OCI-LY7 (cell line): ENCODE measurements at regions not wholly inside any gene's neighbourhood (a gene's known extent, or its start where the extent isn't known, plus 50 kb on each side); places are given as distances from the start of the nearest gene placed in this dataset.

Experiments used
- BruUV-seq: library from RNA; stranded (reverse); fragments of 400-500 nt; replicated peaks from 2 replicates; lab custom pipeline; 2021; lab: Mats Ljungman, UMichigan
- CTCF ChIA-PET: fragments of 300-600 bp; sonication (Branson Sonifier 250); formaldehyde crosslinking; loops from one replicate; lab custom pipeline; 2022; ENCODE audit warnings: antibody characterized with exemption; ENCODE audit not compliant: unreplicated experiment; lab: Charles Lee
- POLR2A ChIA-PET: fragments of 300-600 bp; sonication (Branson Sonifier 250); formaldehyde crosslinking; loops from one replicate; lab custom pipeline; 2022; ENCODE audit warnings: antibody characterized with exemption; lab: Charles Lee
- DNase-seq: peaks from one replicate; pipeline ENCODE4 v3.0.0-alpha.2; 2015; ENCODE audit warnings: low spot score
- H2AFZ ChIP-seq: fragments of 200-600 bp; sonication (generic), shearing (Covaris generic); 2 replicates; pipeline ENCODE4 v1.6.1; 2014; ENCODE audit warnings: mild to moderate bottlenecking, antibody characterized with exemption, low read length, moderate library complexity
- H3K27ac ChIP-seq: fragments of 200-600 bp; sonication (generic); 2 replicates; pipeline ENCODE4 v1.5.1; 2014; ENCODE audit warnings: mixed run types, low read depth, mild to moderate bottlenecking, moderate library complexity, low read length, inconsistent platforms; ENCODE audit not compliant: poor library complexity, severe bottlenecking
- H3K36me3 ChIP-seq: fragments of 200-600 bp; sonication (generic); 2 replicates; pipeline ENCODE4 v1.6.1; 2014; ENCODE audit warnings: mild to moderate bottlenecking, antibody characterized with exemption, low read length, moderate library complexity, mixed read lengths; ENCODE audit not compliant: insufficient read depth
- H3K4me1 ChIP-seq: fragments of 200-600 bp; sonication (generic); 2 replicates; pipeline ENCODE4 v1.5.1; 2014; ENCODE audit warnings: mild to moderate bottlenecking, low read length; ENCODE audit not compliant: insufficient read depth, poor library complexity, severe bottlenecking
- H3K4me2 ChIP-seq: fragments of 200-600 bp; sonication (generic); 2 replicates; pipeline ENCODE4 v1.6.1; 2014; ENCODE audit warnings: mild to moderate bottlenecking, low read length
- H3K4me3 ChIP-seq: fragments of 200-600 bp; sonication (generic); 2 replicates; pipeline ENCODE4 v1.5.1; 2014; ENCODE audit warnings: mild to moderate bottlenecking, low read depth, low read length; ENCODE audit not compliant: poor library complexity, severe bottlenecking
- H3K79me2 ChIP-seq: fragments of 200-600 bp; sonication (generic); 2 replicates; pipeline ENCODE4 v1.6.1; 2016; ENCODE audit warnings: low read depth, mild to moderate bottlenecking, low read length, moderate library complexity, mixed read lengths; ENCODE audit not compliant: insufficient read depth
- H3K9me2 ChIP-seq: fragments of 200-600 bp; sonication (generic); 2 replicates; pipeline ENCODE4 v1.6.1; 2016; ENCODE audit warnings: mild to moderate bottlenecking, low read length, mixed read lengths; ENCODE audit not compliant: insufficient read depth
- H3K9me3 ChIP-seq: fragments of 200-600 bp; sonication (generic); 2 replicates; pipeline ENCODE4 v1.6.1; 2014; ENCODE audit warnings: mild to moderate bottlenecking, mixed run types, low read length, mixed read lengths
- H4K20me1 ChIP-seq: fragments of 200-600 bp; sonication (generic); 2 replicates; pipeline ENCODE4 v1.6.1; 2014; ENCODE audit warnings: mild to moderate bottlenecking, antibody characterized with exemption, low read length, moderate library complexity, mixed read lengths; ENCODE audit not compliant: insufficient read depth
- EZH2phosphoT487 ChIP-seq: fragments of 200-600 bp; sonication (generic); IDR thresholded peaks from 2 replicates; pipeline ENCODE4 v1.6.1; 2018; ENCODE audit warnings: low read depth, borderline replicate concordance, mild to moderate bottlenecking, mixed run types, antibody characterized with exemption, low read length, moderate library complexity, mixed read lengths
- intact Hi-C: fragments of 100-400 bp; cut with micrococcal nuclease; formaldehyde crosslinking; loops from one replicate; pipeline ENCODE4 v1.10.0; 2022; ENCODE audit not compliant: unreplicated experiment
- TF ChIP-seq, protein P1 (sequence below): fragments of 200-600 bp; sonication (generic); conservative IDR thresholded peaks from 2 replicates; pipeline ENCODE4 v1.5.1; 2014; ENCODE audit warnings: mild to moderate bottlenecking, antibody characterized with exemption, low read length, moderate library complexity, mixed read lengths

DNA sequence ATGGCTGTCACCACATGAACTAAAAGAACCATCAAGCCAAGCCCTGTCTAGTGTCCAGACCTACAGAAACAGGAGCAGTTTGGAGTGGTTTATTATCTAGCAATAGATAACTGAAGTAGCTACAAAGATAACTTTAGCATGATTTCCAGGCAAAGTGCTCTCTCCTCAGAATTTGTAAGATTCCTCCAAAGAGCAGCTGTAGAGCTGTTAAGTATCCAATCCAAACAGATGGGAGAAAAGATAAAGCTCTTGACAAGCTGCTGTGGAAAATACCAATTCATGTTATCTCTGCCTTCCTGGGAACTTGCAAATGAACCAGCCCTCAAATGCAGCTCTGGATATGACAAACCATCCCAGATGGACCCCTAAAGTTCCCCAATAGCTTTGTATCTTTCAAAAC, 78.9 kb upstream of the RESF1 start:
- TF ChIP-seq, protein P1, sequence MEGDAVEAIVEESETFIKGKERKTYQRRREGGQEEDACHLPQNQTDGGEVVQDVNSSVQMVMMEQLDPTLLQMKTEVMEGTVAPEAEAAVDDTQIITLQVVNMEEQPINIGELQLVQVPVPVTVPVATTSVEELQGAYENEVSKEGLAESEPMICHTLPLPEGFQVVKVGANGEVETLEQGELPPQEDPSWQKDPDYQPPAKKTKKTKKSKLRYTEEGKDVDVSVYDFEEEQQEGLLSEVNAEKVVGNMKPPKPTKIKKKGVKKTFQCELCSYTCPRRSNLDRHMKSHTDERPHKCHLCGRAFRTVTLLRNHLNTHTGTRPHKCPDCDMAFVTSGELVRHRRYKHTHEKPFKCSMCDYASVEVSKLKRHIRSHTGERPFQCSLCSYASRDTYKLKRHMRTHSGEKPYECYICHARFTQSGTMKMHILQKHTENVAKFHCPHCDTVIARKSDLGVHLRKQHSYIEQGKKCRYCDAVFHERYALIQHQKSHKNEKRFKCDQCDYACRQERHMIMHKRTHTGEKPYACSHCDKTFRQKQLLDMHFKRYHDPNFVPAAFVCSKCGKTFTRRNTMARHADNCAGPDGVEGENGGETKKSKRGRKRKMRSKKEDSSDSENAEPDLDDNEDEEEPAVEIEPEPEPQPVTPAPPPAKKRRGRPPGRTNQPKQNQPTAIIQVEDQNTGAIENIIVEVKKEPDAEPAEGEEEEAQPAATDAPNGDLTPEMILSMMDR: no peak
- TF ChIP-seq EZH2phosphoT487: no peak

DNA sequence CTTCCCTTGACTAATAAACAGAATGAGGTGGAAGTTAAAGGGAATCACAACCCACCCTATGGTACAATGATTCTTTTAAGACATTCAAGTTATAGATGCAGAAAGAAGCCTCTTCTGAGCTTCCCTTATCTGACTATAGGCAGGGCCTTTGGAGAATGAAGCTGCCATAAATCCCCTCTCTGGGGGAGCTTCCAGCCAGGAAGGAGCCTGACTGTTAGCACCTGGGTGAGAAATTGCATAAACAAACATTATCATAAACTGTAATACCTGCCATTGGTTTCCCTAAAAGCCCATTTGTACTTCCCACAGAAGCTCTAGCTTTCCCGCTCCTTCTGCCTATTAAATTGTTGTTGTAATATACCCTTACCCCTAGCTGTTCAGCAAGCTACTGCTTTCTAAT, 81.3 kb upstream of the RESF1 start:
- no peaks in the 10 kb centered on the region for H3K9me2 ChIP-seq
- ChIA-PET CTCF (interaction anchor here (0.5 kb wide), 1 partner anchor 421 kb away, joined by 3 read pairs; no protein-coding TSS in a partner anchor), POLR2A (interaction anchor here (1.0 to 4.5 kb wide), 5 partner anchors 9 to 18 kb away, joined by 4 to 19 read pairs (median 12); no protein-coding TSS in a partner anchor)
- peaks cover 45% of the 10 kb centered on the region for H3K4me1 ChIP-seq
- TF ChIP-seq, protein P1: no peak
- no peak for TF ChIP-seq EZH2phosphoT487
- H3K4me3 ChIP-seq: no peak overlapping the region
- peaks cover 9% of the 10 kb centered on the region; the same call in 1 of the 2 replicates for H3K9me3 ChIP-seq
- peak overlapping the region; percentile 37 for H2AFZ ChIP-seq
- peak overlapping the region; percentile 54 for H3K27ac ChIP-seq
- peaks cover 31% of the 10 kb centered on the region for H3K36me3 ChIP-seq
- no peak for DNase-seq
- H4K20me1 ChIP-seq: no peaks in the 10 kb centered on the region
- intact Hi-C loops: no loop called here
- H3K4me2 ChIP-seq: peak overlapping the region; percentile 33
- no TSS peak for BruUV-seq
- H3K79me2 ChIP-seq: peaks cover 3% of the 10 kb centered on the region; the same call in 1 of the 2 replicates

More for the DNA sequence above, 78.9 kb upstream of the RESF1 start:
- H2AFZ ChIP-seq: peak overlapping the region; percentile 4; the same call in 1 of the 2 replicates
- ChIA-PET POLR2A (interaction anchor here (0.6 to 4.5 kb wide), 6 partner anchors 8 to 113 kb away, joined by 3 to 19 read pairs (median 4); no protein-coding TSS in a partner anchor), CTCF (no interaction called here)
- BruUV-seq: no TSS peak
- H3K9me3 ChIP-seq: peaks cover 19% of the 10 kb centered on the region; the same call in 1 of the 2 replicates
- H3K36me3 ChIP-seq: peaks cover 45% of the 10 kb centered on the region
- H3K27ac ChIP-seq: peak overlapping the region; percentile 11
- DNase-seq: no peak
- H4K20me1 ChIP-seq: no peaks in the 10 kb centered on the region
- no peaks in the 10 kb centered on the region for H3K9me2 ChIP-seq
- no peak overlapping the region for H3K4me3 ChIP-seq
- peaks cover 38% of the 10 kb centered on the region for H3K4me1 ChIP-seq
- intact Hi-C loops: no loop called here
- peaks cover 6% of the 10 kb centered on the region; the same call in 1 of the 2 replicates for H3K79me2 ChIP-seq
- H3K4me2 ChIP-seq: no peak overlapping the region
